Pulmonary artery endothelial cell (primary cell): ENCODE measurements at regions not wholly inside any gene's neighbourhood (a gene's known extent, or its start where the extent isn't known, plus 50 kb on each side); places are given as distances from the start of the nearest gene placed in this dataset.

Source experiments
- DNase-seq: peaks from one replicate; pipeline ENCODE4 v3.0.0-alpha.2; 2011; ENCODE audit warnings: low read depth, low spot score

- no peak for DNase-seq
These were observed 405.4 kb downstream of the ZSWIM6 start for GRCh38 chr5:61737301-61737963.

DNA sequence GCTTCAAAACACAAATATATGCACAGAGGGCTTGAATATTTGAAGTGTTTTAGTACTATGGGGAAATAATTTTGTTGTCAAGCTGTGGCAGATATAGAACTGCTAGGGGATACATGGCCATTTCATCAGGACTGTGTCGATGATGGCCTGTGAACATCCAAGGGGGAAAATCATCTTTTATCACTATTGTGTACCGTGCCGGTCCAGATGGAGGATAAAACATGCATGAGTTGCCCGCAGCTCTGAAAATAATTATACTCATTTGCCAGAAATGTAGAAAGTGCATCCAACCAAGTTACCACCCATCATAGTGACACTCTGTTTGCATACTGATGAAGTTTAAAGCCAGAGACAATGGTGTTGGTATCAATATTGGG is 405.9 kb downstream of the ZSWIM6 start:
- DNase-seq: no peak

- DNase-seq: no peak
These were observed 406.4 kb downstream of the ZSWIM6 start for GRCh38 chr5:61738446-61738845.

- DNase-seq: no peak
These were observed 412.9 kb downstream of the ZSWIM6 start for GRCh38 chr5:61744690-61745619.

DNA sequence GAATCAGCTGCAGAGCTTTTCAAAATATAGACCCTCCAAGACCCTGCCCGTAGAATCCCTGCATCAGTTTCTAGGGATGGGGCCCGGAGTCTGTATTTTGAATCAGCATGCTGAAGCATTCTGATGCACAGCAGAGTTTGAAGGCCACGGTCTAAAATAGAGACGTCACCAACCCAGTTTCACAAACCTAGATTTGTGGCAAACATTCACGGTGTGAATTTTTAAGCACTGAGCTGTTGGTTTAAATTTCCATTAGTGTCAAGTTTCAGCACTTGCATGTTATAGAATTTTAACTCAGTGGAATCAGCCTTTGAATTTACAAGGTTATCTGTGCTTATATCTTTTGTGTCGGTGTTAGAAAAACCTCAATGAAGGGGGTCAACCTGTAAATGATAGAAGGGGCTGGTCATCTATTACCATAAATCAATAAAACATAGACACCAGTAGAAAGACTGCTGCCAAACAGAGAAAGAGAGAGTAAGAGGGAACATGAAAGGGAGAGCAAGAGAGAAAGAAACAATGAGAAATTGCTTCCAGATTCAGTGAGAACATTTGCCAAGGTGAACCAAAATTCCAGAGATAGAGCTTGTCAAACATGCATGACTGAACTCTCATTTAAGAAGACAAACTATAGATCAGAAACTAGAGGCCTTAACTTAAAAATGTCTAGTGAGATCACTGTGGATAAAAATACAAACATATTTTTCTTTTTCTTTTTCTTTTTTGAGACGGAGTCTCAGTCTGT is 414.9 kb downstream of the ZSWIM6 start:
- no peak for DNase-seq

DNA sequence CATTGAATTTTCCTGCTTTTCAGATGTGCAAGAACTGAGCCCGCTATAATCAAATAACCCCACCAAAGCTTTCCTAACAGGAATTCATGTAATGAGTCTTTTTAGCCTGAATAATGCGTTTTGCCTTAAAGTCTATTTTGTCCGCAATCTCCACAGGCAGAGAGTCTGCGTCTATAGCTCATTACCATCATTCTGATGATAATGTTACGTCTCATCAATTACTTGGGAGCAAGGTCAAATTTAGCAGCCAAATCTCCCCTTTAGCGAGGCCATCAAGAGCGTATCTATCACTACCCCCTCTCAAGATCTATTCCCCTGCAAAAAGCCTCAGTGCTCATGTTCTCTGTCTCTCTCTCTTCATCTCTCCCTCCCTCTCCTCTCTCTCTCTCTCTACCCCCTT is 416.1 kb downstream of the ZSWIM6 start:
- DNase-seq: no peak

DNA sequence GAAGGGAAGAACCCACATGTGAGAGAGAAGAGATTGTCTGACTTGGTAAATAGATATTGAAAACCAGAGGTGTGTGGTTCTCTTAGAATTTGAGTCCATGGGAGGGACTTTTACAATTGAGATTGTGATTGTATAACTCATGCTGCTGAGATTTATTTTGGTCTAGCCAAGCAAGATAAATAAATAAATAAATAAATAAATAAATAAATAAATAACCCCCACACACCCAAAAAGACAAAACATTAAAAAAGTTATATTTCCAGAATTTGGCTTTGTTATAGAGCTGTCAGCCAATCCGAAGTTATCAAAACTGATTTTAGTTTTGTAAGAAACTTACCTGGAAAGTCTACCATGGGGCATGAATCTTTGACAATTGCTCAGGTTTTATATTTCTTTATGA is 416.6 kb downstream of the ZSWIM6 start:
- no peak for DNase-seq

GRCh38 chr5:61752588-61752987 is 420.5 kb downstream of the ZSWIM6 start:
- DNase-seq: no peak

DNA sequence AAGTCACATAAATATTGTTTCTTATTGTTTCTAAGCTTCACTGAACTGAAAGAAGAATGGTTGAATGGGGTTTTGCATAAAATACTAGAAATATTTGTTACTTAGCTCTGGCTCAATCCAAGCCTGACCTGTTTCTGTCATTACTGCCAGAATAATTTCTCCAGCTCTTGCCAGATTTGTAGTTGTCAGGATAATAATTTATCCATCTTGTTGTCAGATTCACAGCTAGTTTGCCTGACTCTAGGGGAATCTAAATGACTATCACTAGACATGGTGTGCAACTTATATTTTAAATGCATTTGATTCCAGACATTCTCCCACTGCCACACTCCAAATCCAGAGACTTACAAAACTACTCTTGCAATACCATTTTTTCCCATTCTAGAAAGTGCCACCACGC is 422.7 kb downstream of the ZSWIM6 start:
- DNase-seq: no peak

DNA sequence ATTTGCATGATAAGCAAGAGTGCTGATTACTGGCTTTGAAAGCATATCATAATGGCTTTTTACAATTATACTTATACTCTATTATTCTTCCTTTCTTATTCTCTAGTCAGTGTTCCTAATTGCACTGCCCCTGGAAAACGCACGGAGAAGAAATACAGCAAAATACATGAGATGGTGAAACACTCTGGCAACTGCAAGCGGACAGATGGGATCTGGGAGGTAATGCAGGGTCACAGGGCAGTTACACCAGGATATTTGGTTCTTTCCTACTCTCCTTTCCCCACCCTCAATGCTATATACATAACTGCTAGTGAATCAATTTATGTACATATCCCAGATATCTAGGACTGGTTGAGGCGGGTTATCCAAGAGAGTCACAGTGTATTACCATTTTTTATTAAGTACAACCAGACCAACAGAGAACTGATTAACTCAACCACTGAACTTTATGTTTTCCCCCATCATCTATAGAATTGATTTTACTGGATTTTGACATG is 423.7 kb downstream of the ZSWIM6 start:
- no peak for DNase-seq

DNA sequence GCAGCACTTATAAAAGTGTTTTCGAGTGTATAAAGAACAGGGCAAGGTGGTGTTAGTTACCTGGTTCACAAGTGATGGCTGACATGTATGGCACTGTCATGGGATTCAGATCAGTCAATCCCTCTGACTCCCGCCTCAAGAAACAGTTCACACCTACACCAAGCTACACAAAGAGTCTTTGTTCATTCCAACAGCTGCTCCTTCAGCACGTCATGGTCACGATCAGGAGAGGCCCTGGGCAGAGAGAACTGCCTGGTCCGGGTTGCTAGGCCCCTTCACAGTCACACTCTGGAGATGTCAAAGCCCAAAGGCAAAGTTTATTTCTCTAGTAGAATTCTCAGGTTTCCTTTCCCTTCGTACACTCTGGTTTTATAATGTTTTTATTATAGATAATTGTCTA is 426.7 kb downstream of the ZSWIM6 start:
- no peak for DNase-seq

- DNase-seq: no peak
These were observed 433.4 kb downstream of the ZSWIM6 start for GRCh38 chr5:61765471-61765870.

DNA sequence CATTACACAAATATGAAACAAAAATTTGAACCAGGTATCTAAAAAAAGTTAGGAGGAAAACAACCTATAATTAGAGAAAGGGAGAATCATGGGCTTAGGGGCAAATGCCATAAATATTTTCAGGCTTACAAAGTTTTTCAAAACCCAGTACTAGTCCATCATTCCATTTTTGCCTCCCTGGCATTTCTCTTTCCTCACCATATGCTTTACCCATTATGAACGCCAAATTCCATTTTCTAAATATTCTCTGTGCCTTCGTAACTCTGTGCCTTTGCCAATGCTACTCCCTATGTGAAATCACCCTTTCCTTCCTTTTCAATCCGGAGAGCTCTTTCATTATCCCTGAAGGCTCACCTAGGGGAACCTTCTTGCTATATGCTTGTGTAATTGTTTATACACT is 434.1 kb downstream of the ZSWIM6 start:
- no peak for DNase-seq

GRCh38 chr5:61767231-61768080 is 435.4 kb downstream of the ZSWIM6 start:
- DNase-seq: no peak

DNA sequence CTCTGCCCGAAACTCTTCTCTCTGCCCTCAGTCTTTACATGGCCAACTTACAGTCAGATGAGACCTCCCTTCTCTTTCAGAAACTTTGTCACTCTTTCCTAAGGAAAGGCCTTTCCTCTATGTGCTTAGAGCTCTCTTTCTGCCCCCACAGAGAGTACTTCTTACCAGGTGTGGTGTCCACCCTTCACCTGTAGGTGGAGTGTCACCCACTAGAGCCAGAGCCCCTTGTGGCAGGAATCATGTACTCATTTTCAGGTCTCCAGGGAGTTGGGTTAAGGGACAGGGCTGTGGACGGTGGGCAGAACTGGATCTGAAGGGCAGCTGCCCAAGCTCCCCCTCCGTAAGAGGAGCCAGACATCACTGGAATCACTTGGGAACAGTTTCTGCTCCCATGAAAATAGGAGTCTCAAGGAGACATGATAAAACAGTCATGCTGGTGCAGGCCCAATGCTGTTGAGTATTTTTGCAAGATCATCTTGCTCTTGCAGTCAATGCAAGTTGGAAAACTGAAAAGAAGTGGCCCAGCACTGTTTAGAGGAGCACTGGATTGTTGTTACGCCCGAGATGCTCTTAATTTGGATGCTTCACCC is 436.7 kb downstream of the ZSWIM6 start:
- DNase-seq: no peak

DNA sequence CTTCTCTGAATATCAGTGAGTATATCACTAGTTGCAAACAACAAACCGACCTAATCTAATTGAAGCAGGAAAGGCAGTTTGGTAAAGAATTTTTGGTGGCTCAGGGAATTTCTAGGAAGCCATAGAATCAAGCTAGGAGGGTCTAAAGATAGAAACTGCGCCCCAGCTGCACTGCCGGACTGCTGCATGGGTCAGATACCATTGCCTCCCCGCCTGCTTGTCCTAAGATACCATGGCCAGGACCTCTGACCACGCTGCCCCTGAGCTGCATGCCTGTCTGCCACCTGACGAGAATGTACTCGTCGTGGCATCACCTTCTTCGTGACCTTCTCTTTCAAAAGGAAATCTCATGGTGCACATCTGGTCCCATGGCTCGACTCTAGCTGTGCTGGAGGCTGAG is 439.0 kb downstream of the ZSWIM6 start:
- DNase-seq: no peak

DNA sequence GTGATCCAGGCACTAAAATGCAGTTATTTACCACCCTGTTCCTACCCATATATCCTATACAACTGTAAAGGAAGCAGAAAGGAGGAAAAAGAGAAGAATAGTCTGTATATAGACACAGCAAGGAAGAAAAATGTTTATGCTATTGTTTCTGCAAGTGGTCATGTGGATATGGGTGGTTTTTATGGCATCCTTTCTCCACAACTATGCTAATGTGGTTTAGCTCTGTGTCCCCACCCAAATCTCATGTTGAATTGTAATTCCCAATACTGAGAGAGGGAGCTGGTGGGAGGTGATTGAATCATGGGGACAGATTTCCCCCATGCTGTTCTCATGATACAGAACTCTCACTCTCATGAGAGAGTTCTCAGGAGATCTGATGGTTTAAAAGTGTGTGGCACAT is 439.8 kb downstream of the ZSWIM6 start:
- DNase-seq: no peak

- DNase-seq: no peak
These were observed 443.8 kb downstream of the ZSWIM6 start for GRCh38 chr5:61775901-61776300.

- DNase-seq: no peak
These were observed 445.2 kb downstream of the ZSWIM6 start for GRCh38 chr5:61777292-61777691.

DNA sequence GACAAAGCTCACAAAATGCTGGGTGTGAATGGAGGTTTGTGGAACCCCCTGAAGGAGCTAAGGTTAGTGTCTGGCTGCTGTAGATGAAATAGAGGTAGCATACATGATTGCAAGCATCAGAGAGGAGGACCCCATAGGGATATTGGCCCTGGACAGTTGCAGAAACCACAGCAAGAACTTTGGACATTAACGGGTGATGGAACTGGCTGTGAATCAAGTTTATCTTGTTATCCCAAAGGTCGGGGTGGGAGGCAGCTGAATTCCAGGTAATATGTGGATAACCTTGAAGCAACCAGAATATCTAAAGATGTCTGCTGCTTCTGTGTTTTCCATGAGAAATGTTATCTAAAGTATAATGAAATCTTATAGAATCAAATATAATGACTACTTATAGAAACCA is 447.7 kb downstream of the ZSWIM6 start:
- DNase-seq: no peak

DNA sequence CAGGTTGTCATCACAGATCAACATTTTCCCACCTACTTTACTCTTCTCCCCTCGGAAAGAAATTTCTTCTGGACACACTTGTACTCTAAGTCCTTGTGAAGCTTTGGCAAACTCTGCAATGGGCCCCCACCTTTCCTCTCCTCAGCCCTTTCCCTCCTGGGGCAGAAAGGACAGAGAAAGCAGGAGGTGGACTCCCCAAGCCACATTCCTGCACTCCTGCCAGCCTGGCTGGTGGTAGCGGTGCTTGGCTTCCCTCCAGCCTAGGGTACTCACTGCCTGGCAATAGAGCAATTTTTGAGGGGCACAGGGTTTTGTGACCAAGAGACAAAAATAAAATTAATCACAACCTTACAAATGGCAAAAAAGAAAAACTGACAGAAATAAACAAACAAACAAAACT is 451.4 kb downstream of the ZSWIM6 start:
- no peak for DNase-seq
